Liver (tissue), 8 donors: ENCODE measurements at regions not wholly inside any gene's neighbourhood (a gene's known extent, or its start where the extent isn't known, plus 50 kb on each side); places are given as distances from the start of the nearest gene placed in this dataset.

Source experiments
- DNase-seq: peaks from one replicate; pipeline ENCODE4 v3.0.0-alpha.2; 2017; ENCODE audit warnings: low spot score
- H3K27ac ChIP-seq, 2 donors: one replicate each; pipeline ENCODE4 v1.7.0; 2013; ENCODE audit warnings: inconsistent platforms in 2 of 2, low read length in 2 of 2, control low read depth in 1 of 2, low read depth in 1 of 2, mild to moderate bottlenecking in 1 of 2
- H3K27me3 ChIP-seq, 4 donors: one replicate each; pipeline versions ENCODE4 v1.6.1 to v1.7.0; 2013; ENCODE audit warnings: low read length in 3 of 4, inconsistent platforms in 1 of 4, mild to moderate bottlenecking in 1 of 4, moderate library complexity in 1 of 4; ENCODE audit not compliant: control insufficient read depth in 4 of 4, insufficient read depth in 4 of 4
- H3K36me3 ChIP-seq, 4 donors: one replicate each; pipeline versions ENCODE4 v1.6.1 to v1.7.0; 2013; ENCODE audit warnings: low read length in 3 of 4, mild to moderate bottlenecking in 3 of 4, low read depth in 1 of 4, moderate library complexity in 1 of 4; ENCODE audit not compliant: control insufficient read depth in 4 of 4, insufficient read depth in 3 of 4
- H3K4me1 ChIP-seq, 4 donors: one replicate each; pipeline versions ENCODE4 v1.6.1 to v1.7.0; 2013; ENCODE audit warnings: low read length in 3 of 4, mild to moderate bottlenecking in 3 of 4, moderate library complexity in 1 of 4; ENCODE audit not compliant: control insufficient read depth in 4 of 4, insufficient read depth in 4 of 4
- H3K4me3 ChIP-seq, 3 donors: one replicate each; pipeline versions ENCODE4 v1.6.1 to v1.7.0; 2013; ENCODE audit warnings: low read length in 3 of 3, control low read depth in 1 of 3, low read depth in 1 of 3, mild to moderate bottlenecking in 1 of 3
- H3K9ac ChIP-seq, 2 donors: one replicate each; pipeline ENCODE4 v1.7.0; 2013; ENCODE audit warnings: low read length in 2 of 2, mild to moderate bottlenecking in 2 of 2, moderate library complexity in 2 of 2, control low read depth in 1 of 2, low read depth in 1 of 2
- H3K9me3 ChIP-seq, 4 donors: one replicate each; pipeline versions ENCODE4 v1.6.1 to v1.7.0; 2013; ENCODE audit warnings: low read length in 3 of 4; ENCODE audit not compliant: control insufficient read depth in 4 of 4
- ATF3 ChIP-seq: IDR thresholded peaks from 2 replicates; pipeline ENCODE4 v1.6.1; 2016; ENCODE audit warnings: antibody characterized with exemption
- CTCF ChIP-seq: fragments of 150-350 bp; IDR thresholded peaks from 2 replicates; pipeline ENCODE4 v1.5.1; 2017; ENCODE audit warnings: improper control_type of control experiment, low read depth, low read length; ENCODE audit not compliant: missing input control
- EGR1 ChIP-seq, 2 donors: IDR thresholded peaks; 2 replicates each; pipeline ENCODE4 v1.6.1; 2016 to 2018; ENCODE audit warnings: antibody characterized with exemption in 2 of 2, low read depth in 2 of 2
- FOXA1 ChIP-seq: IDR thresholded peaks from 2 replicates; pipeline ENCODE4 v1.6.1; 2016; ENCODE audit warnings: antibody characterized with exemption
- FOXA2 ChIP-seq: IDR thresholded peaks from 2 replicates; pipeline ENCODE4 v1.6.1; 2016; ENCODE audit warnings: antibody characterized with exemption
- GABPA ChIP-seq, 2 donors: IDR thresholded peaks in 1 of 2; conservative IDR thresholded peaks in 1 of 2; 2 replicates each; pipeline ENCODE4 v1.6.1; 2016; ENCODE audit warnings: antibody characterized with exemption in 2 of 2, mild to moderate bottlenecking in 1 of 2, moderate library complexity in 1 of 2
- HNF4A ChIP-seq, 2 donors: conservative IDR thresholded peaks; 2 replicates each; pipeline ENCODE4 v1.6.1; 2016; ENCODE audit warnings: antibody characterized with exemption in 2 of 2, mild to moderate bottlenecking in 2 of 2
- HNF4G ChIP-seq: IDR thresholded peaks from 2 replicates; pipeline ENCODE4 v1.6.1; 2016; ENCODE audit warnings: antibody characterized with exemption
- MAX ChIP-seq: IDR thresholded peaks from 2 replicates; pipeline ENCODE4 v1.6.1; 2016; ENCODE audit warnings: antibody characterized with exemption
- NR2F2 ChIP-seq: IDR thresholded peaks from 2 replicates; pipeline ENCODE4 v1.6.1; 2016; ENCODE audit warnings: antibody characterized with exemption
- RAD21 ChIP-seq, 2 donors: IDR thresholded peaks; 2 replicates each; pipeline ENCODE4 v1.6.1; 2016; ENCODE audit warnings: antibody characterized with exemption in 2 of 2, mild to moderate bottlenecking in 2 of 2
- REST ChIP-seq: IDR thresholded peaks from 2 replicates; pipeline ENCODE4 v1.6.1; 2016; ENCODE audit warnings: antibody characterized with exemption, mild to moderate bottlenecking
- RXRA ChIP-seq, 2 donors: IDR thresholded peaks; 2 replicates each; pipeline ENCODE4 v1.6.1; 2017 to 2018; ENCODE audit warnings: antibody characterized with exemption in 2 of 2, mild to moderate bottlenecking in 1 of 2
- SP1 ChIP-seq: IDR thresholded peaks from 2 replicates; pipeline ENCODE4 v1.6.1; 2018; ENCODE audit warnings: antibody characterized with exemption, mild to moderate bottlenecking
- TAF1 ChIP-seq: conservative IDR thresholded peaks from 2 replicates; pipeline ENCODE4 v1.6.1; 2016; ENCODE audit warnings: antibody characterized with exemption, mild to moderate bottlenecking
- YY1 ChIP-seq: IDR thresholded peaks from 2 replicates; pipeline ENCODE4 v1.6.1; 2016; ENCODE audit warnings: antibody characterized with exemption, mild to moderate bottlenecking
- ZBTB33 ChIP-seq: IDR thresholded peaks from 2 replicates; pipeline ENCODE4 v1.6.1; 2016; ENCODE audit warnings: antibody characterized with exemption
- WGBS: extraction: QIAGEN DNeasy Blood & Tissue Kit; methylation state at CpG from one replicate; pipeline ENCODE4 v1.1.7; 2013; 5-methylcytosine and 5-hydroxymethylcytosine counted together
- donor health status: healthy.
- donor health status: healthy.
- donor health status: healthy.
- donor health status: healthy.
- donor health status: healthy.

- Histone ChIP-seq H3K27ac (no peak overlapping the region), H3K9me3 (no peaks in the 10 kb centered on the region), H3K4me1 (no peaks in the 10 kb centered on the region), H3K9ac (no peak overlapping the region), H3K4me3 (no peak overlapping the region), H3K27me3 (no peaks in the 10 kb centered on the region), H3K36me3 (no peaks in the 10 kb centered on the region)
- 76% methylated on average over 3 of the region's 3 CpGs for WGBS
- no peak for TF ChIP-seq HNF4A (conservative IDR thresholded peaks at IDR 0.05)
- TF ChIP-seq ZBTB33, result no peak
- TF ChIP-seq RAD21 (IDR thresholded peaks at IDR 0.05), result no peak
- TF ChIP-seq EGR1 (IDR thresholded peaks at IDR 0.05; ENCODE audit: low read depth in 2 of 2), result no peak
- TF ChIP-seq FOXA1, result no peak
- TF ChIP-seq MAX, result no peak
- TF ChIP-seq YY1, result no peak
- no peak for TF ChIP-seq TAF1
- TF ChIP-seq NR2F2, result no peak
- no peak for TF ChIP-seq RXRA (IDR thresholded peaks at IDR 0.05)
- no peak for TF ChIP-seq SP1
- no peak for TF ChIP-seq HNF4G
- TF ChIP-seq CTCF, result no peak
- no peak for TF ChIP-seq ATF3
- TF ChIP-seq REST, result no peak
- no peak for DNase-seq
Measured at GRCh38 chr4:155081222-155081621, 127.2 kb upstream of the NPY2R start.

- Histone ChIP-seq H3K9me3 (no peaks in the 10 kb centered on the region), H3K27me3 (peaks cover 0 to 2% (median 0%) of the 10 kb centered on the region in 4 donors), H3K4me3 (no peak overlapping the region), H3K36me3 (no peaks in the 10 kb centered on the region), H3K9ac (no peak overlapping the region), H3K4me1 (no peaks in the 10 kb centered on the region), H3K27ac (no peak overlapping the region)
- DNase-seq, result no peak
- 40% methylated on average over 3 of the region's 3 CpGs for WGBS
- TF ChIP-seq REST (no peak), SP1 (no peak), EGR1 (IDR thresholded peaks at IDR 0.05; ENCODE audit: low read depth in 2 of 2) (no peak), TAF1 (no peak), NR2F2 (no peak), GABPA (IDR thresholded peaks at IDR 0.05 in 1 of 2, conservative IDR thresholded peaks at IDR 0.05 in 1 of 2) (no peak), ATF3 (no peak), RXRA (IDR thresholded peaks at IDR 0.05) (no peak), FOXA2 (no peak), ZBTB33 (no peak), FOXA1 (no peak), YY1 (no peak)
Measured at GRCh38 chr4:155085843-155086530, 122.4 kb upstream of the NPY2R start.
